NCI-H1092 (cell line): ENCODE measurements at regions not wholly inside any gene's neighbourhood (a gene's known extent, or its start where the extent isn't known, plus 50 kb on each side); places are given as distances from the start of the nearest gene placed in this dataset.

ENCODE experiments used
- DNase-seq: peaks from one replicate; lab custom pipeline; 2025; lab: John Stamatoyannopoulos, UW

DNA sequence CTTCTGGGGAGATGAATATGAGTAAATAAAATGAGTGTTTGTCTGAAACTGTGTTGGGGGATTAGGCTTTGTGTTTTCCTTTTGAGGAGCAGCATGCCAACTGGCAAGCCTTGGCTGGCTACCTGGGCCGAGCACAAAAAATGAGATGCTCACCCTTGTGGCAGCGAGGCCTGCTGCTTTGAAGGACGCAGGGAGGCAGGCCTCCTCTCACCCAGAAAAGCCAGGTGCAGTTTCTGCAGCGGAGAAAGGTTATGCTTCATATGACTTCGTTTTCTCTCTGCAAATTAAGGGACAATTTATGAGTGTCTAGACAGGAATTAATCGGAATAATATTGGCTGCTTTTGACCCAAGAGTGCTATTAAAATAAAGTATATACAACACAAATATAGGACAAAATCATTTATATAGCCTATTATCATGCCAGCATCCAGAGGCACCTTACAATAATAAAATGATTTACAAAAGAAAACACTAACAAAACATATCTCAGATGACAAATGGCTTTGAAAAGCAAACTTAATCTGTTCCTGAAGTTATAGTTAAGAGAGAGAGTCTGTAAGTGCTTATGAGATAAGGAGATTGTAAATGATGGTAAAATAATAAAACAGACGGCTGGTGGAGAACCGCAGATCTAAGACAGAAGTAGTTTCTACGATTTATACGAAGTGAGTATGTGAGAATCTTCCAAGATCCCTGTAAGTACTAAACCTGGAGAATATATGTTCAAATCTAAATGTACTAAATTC lies 682.8 kb upstream of the NR2F2 start:
- no peak for DNase-seq

DNA sequence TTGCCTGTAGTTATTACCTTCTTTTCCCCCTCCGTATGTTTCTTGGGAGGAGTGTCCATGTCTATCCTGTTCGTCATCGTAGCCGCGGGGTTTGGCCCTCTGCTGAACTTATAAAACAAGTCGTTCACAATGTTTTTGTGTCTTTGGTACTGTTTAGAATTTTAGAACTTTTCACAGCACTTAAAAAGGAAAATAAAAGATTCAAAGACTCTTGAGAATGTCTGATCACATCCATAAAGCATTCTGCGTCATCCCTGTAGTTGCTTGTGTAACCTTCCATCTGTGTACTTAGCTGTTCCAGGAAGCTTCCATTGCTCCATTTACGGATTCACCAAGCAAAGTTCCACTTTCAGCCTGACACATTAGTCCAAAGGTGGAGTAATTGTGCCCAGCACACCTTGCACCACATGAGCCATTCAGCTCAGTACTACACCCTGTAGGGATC lies 677.1 kb upstream of the NR2F2 start:
- DNase-seq = no peak

DNA sequence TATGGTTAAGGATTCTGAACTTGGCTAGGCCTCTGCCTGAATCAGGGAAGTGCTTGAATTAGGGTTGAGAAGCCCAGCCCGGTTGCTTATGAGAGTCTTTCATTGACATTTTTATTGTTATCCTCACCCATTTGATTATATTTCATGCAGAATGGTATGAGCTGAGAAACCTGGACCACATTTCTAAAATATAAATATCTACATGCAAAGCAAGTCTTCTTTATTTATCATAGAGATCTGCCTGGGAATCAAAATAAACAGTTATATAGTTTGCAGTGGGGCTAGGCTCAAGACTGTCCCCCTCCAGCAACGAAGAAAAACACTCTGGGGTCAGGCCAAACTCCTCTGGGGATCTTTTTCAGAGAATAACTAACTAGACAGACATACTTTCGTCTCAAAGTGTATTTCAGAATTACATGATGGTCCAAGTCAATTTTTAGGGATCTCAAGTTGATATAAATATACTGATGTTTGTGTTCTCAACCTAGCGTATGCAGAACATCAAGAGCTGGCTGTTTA lies 675.4 kb upstream of the NR2F2 start:
- no peak for DNase-seq

DNA sequence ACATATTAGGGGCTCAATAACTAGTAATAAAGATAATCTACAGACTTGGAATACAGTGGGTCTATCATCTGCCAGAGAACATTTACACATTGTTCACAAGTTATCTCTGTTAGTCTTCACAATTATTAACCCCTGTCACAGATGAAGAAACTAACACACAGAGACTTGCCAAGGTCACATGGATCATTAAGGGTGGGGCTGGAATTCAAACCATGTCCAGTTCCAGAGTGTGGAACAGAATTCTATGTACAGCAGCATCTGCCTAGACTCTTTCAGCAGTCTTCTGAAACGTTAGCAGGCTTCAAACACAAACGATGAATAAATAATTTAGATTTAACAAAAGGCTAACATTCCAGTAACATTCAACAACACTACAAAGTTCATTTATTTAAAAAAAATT lies 673.9 kb upstream of the NR2F2 start:
- DNase-seq = no peak

DNA sequence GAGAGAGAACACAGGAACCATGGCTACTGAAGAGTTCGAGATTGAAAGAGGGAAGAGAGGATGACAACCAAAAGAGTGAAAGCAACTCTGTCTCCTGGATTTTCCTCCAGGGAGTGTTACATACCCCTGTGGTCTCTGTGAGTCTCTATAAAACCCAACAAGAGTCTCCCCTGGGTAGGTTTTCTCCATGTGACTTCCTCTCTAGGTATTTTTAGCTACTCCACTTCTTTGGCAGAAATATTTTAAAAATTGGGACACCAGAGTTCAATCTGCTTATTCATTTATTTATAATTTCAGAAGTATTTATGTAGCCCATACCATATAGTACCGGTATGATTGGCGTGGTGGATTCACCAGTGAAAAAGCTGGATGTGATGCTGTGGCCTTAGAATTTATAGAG lies 671.7 kb upstream of the NR2F2 start:
- DNase-seq = no peak

DNA sequence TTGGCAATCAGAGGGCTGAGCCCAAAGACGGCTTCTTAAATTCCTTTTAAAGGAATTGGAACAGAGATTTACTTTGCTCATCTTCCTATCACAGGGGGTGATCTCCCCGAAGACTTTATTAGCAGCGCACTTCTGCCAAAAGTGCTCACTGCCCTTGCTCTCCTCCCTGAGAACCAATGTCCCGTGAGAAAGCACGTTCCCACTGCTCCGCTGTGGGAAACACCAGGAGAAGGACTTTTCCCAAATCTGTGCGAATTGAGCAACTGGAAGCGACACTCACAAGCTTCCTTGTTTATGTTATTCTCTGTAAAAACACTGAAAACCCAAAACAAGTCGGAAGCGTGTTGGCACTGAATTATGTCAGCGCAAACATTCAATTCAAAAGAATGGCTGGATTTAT lies 670.8 kb upstream of the NR2F2 start:
- DNase-seq = no peak

DNA sequence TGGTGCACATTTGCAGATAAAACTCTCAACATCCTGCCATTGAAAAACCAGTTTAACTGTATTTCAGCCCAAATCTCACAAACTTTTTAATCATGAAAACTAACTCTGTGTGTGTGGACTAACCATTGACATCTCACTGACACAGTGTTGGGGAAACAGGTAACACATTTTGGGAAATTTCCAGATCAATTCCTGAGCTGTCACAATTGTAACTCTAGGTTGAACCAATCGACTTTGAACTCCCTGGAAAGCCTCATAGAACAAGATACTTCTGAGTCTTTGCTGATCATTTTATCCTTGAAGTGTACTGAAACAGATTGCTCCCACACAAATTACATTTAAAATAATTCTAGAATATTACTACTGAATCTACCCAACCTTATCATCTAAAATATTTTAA lies 667.9 kb upstream of the NR2F2 start:
- DNase-seq = no peak

DNA sequence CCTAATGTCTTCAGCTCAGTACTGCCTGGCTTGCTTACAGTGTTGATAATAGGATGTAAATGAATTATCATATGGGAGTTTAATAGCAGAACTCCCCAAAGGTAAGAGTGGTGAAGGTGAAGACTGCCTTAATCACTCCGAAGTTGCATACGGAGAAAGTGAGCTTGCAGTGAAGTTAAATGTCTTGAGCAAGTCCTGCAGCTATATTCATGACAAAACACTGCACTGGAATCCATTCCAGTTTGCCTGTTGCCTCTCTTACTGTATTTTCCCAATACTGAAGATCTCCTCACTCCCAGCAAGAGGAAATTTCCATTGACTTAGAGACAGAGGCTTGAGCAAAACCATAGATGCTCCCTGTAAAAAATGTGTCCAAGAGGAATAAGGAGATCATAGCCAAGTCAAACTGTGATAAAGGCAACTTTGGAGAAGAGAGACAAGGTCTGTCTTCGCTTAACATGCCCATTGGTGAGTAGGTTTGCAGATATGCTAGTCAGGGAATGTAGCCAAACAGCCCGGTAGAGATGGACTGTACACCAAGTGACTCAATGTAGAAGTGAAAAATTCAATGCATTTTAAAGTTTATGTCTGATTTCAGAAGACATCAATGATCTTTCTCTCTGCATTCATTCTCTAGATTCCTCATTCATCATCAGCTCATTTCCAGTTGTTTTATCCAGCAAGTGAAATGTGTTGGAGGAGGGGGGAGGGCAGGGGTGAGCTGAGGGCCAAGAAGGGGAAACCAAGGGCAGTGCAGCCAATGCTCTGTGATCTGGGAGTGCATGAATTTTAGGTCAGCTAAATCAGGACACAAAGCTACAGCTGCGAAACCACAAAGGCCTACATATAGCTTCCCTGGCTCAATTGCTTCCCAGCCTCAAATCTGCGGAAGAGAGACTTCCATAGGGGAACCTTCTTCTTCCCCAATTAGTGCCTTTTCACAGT lies 667.1 kb upstream of the NR2F2 start:
- DNase-seq = no peak

DNA sequence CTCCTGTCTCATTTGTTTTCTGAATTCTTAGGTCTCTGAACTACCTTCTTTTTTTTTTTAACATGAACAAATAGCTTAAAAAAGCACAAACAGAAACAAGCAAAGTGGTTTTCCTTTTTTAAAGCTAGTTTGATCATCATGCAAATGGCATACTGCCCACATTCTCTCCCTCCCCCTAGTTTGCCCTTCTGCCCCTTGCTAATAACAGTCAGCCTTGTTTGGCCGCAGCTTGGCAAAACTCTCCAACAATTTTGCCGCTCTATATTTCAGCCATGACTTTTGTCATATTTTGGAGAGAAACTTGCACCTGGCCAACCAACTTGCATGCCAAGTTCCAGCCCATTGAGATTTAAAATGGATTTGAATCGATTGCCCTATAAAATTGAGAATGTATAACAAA lies 666.0 kb upstream of the NR2F2 start:
- no peak for DNase-seq

DNA sequence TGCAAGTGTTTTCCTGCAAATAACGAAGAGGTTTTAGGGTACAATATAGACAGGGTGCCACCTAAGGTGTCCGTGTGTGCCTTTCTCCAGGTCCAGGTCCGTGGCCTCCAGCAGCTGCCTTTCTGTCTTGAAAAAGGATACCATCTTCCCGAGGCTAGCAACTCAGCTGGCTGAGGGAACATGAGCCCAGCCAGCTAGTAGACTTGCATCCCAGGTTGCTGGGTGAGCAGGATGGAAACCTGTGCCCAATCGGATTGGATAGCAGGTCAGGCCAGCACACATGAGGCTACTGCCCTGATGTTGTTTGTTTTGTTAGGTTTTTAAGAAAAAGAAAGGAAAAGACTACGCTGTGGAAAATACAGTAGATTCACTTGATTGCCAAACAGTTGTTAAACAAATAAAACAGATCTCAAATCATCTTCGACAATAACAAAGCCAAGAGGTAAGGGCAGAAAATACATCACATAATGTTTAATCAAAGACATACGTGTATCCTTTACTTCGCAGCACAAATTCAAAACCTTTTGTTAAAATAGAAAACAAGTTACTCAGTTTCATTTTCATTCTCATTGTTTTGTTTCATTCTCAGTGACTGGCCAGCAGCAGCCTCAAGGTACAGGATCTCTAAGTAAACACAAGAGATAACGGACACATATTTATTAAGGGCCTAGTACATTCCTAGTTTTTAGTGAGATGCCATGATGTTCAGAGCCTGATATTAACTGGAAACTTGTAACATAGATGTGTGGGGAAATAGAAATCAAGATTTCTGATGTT lies 661.2 kb upstream of the NR2F2 start:
- no peak for DNase-seq

DNA sequence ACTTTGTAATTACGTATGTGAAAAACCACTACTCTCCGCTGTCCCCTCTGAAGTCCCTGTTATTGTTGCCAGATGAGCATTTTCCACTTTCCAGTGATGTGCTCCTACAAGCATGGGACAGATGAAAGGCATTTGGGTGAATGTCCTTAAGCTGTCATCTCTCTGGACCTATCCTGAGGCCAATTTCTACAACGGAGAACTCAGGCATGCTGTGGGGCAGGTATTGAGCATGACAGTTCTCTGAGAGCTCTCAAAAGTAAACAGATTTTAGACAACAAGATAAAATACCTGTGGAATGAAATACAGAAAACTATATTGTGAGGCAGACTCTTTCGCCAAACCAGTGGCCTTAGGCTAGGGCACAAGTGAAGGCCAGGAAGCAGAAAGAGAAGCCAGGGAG lies 656.5 kb upstream of the NR2F2 start:
- DNase-seq = no peak

DNA sequence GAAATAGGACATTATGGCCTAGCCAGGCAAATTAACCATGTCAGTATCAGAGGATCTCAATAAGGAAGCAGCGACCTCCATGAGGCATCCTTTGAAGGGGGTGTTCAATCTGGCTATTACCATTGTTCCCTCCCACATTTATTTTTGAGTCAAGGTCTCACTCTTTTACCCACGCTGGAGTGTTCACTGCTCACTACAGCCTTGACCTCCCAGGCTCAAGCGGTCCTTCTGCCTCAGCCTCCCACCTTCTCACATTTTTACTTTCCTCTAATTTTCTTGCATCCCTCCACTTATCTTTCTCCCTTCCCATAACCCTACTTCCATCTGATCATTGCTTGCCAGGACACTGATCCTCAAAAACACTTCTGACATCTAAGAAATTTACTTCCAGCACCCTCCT lies 654.0 kb upstream of the NR2F2 start:
- no peak for DNase-seq

DNA sequence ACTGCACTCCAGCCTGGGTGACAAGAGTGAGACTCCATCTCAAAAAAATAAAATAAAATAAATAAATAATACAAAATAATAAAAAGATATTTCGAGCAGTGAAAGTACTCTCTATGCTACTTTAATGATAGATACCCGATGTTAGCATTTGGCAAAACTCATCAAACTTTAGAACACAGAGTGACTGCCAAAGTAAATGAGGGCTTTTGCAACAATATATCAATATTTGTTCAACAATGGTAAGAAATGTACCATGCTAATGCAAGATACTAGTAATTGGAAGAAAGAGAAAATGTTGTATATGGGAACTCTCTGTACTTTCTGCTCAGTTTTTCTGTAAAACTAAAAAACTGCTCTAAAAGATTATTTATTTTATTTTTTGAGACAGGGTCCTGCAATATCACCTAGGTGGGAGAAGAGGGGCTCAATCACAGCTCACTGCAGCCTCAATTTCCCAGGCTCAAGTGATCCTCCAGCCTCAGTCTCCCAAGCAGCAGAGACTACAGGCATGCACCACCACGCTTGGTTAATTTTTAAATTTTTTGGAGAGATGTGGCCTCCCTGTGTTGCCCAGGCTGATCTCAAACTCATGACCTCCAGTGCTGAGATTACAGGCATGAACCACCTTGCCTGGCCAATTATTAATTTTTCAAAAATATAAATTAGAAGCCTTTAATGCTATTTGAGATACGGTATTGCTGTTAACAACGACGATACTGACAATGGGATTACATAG lies 650.5 kb upstream of the NR2F2 start:
- no peak for DNase-seq

DNA sequence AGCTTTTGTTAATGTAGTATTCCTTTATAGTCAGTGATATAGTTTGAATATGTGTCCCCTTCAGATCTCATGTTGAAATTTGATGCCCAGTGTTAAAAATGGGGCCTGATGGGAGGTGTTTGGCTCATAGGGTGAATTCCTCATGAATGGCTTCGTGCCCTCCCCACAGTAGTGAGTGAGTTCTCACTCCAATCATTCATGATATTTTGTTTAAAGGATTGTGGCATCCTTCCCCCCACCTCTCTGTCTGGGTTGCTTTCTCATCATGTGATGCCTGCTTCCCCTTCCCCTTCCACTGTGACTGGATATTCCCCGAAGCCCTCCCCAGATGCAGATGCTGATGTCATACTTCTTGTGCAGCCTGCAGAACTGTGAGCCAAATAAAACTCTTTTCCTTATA lies 649.8 kb upstream of the NR2F2 start:
- DNase-seq = no peak

DNA sequence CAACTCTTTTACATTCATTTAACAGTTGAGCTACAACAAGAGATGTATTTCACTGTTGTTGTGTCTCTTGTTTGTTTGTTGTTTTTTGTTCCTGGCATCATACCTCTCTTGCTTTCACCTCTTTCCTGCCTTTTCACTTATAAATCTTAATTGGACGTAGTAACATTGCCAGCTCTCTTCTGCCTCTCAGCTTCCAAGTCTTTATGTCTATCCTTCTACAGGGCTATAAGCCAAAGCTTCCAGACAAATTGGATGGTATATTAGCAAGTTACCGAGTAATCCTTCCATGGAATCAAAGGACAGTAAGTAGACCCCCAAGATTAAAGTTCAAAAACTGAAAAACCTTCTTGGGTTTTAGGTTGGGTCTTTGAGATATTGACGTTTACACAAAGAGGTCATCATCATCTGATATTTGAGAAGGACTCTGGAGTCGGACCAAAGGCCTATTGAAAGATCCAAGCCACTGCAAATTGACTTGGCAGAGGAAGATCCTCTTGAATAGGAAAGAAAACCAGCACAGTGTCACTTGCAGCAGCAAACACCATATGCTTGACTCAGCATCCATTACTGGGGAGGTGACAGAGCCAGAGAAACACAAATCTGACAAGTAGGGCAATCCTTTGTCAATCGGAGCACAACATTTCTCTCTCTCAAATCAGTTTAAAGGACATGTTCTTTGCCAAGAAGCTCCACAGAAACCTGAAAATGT lies 648.5 kb upstream of the NR2F2 start:
- peak; percentile 45 for DNase-seq

DNA sequence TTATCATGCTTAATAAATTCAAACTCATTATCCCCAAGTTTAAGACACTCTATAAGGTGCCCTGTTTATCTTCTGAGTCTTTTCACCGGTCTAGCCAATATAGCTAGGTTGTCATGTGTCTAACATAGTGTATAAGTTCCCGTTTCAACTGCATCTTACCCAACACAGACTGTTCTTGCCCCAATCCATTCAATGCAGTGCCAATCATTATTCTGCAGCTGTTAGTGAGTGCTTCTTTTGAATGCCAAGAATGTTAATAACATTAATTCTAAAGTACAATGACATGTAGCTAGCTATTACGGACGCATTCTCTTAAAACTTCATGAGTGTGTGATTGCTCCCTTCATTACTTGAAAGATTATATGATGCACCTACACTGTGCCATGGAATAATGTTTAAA lies 646.4 kb upstream of the NR2F2 start:
- DNase-seq = no peak

DNA sequence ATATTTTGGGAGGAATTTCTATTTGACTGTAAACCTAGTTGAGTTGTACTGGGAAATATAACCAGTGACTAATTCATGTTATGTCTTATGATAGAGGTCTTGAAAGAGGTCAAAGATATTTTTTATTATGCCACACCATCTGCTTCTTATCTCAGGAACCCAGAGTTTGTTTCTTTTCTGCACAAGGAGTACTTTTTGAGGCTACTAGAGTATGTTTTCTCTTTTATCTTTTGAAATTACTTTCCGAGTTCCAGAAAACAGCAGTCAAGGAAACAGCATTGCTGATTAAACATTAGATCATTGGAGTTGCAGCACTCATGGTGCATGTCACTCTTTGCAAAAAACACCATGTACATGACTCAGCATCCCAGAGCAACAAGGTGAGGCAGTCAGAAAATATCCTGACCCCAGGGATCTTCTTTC lies 645.8 kb upstream of the NR2F2 start:
- DNase-seq = no peak

DNA sequence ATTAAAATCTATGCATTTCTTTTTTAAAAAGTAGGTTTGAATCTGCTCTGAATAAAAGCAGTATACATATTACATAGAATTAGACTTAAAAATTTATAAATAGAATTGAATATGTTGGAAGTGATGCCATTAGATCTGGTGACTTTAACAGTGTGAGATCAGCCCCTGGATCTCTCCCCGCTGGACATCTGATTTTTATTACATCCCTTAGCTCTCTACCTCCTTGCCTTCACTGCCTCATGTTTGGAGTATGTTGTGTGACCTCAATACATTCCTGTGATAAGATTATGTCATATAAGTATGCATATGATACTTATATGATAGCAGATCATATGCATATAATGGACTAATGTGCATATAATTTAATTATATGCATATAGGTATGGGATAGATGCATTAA lies 643.4 kb upstream of the NR2F2 start:
- DNase-seq = no peak

DNA sequence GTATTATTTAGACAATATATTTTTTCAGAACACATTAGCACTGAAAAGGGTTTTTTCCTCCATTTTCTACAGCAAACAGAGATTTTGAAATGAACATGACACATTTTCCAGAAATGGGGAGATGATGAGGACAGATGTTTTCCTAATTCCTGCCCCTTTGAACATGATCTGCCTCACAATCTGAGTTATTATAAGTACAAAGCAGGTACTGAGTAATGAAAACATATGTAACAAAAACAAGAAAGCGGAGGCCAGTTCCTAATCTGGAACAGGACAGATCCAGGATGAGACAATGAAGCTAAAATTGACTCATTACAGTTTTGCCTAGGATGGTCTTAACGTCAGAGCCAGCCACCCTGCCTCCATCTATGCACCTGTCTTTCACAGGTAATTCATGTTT lies 642.8 kb upstream of the NR2F2 start:
- DNase-seq = no peak

DNA sequence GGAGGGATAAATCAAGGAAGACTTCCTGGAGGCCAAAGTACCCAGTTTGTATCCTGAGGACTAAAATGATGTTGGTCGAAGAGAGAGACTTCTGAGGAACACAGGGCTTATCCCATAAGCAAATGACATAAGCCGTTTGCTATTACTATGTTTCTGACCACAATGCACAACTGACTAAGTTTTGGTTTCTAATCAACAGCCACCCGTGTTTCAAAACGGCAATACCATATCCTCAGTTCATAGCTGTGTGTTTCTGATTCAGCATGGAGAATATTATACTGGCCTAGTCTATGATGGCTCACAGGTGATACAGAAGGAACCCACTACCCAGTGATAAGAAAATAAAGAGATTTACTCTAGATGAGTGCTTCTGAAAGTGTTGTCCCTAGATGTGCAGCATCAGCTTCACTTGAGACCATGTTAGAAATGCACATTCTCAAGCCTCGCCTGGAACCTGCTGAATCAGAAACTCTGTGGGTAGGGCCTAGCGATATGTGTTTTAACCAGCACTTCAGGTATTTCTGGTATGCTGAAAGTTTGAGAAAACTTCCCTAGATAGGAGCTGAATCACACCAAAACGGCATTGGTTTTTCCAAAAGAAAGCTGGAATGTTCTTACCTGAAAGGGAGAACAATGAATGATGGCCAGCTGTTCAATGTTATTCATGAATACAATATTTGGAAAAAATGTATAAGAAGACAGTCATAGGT lies 639.7 kb upstream of the NR2F2 start:
- no peak for DNase-seq
